GM12891 (cell line): ENCODE measurements at regions not wholly inside any gene's neighbourhood (a gene's known extent, or its start where the extent isn't known, plus 50 kb on each side); places are given as distances from the start of the nearest gene placed in this dataset.

Source experiments
- PAX5 ChIP-seq: IDR thresholded peaks from 2 replicates; pipeline ENCODE4 v1.6.1; 2011; ENCODE audit warnings: low read length, moderate library complexity, mild to moderate bottlenecking; ENCODE audit not compliant: insufficient read depth, severe bottlenecking
- POLR2A ChIP-seq: IDR thresholded peaks from 2 replicates; pipeline ENCODE4 v1.6.1; 2011; ENCODE audit warnings: low read depth, low read length, control low read depth
- POLR2AphosphoS5 ChIP-seq: IDR thresholded peaks from 2 replicates; pipeline ENCODE4 v1.6.1; 2011; ENCODE audit warnings: low read depth, low read length, control low read depth
- SPI1 ChIP-seq: IDR thresholded peaks from 2 replicates; pipeline ENCODE4 v1.6.1; 2011; ENCODE audit warnings: low read depth, low read length, control low read depth
- TAF1 ChIP-seq: IDR thresholded peaks from 2 replicates; pipeline ENCODE4 v1.6.1; 2011; ENCODE audit warnings: low read depth, low read length, control low read depth

DNA sequence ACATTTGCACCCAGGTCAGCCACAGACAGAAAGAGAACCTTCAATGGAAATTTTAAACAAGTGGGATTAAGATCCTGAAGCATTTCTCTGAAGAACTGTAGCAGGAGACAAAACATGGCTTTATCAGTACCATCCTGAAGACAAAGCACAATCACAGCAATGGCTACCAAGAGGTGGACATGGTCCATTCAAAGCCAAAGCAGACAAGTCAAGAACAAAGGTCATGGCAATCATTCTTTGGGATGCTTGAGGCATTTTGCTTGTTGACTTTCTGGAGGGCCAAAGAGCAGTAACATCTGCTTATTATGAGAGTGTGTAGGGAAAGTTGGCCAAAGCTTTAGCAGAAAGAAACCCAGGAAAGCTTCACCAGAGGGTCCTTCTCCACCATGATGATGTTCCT, 248.2 kb downstream of the TOX3 start:
- TF ChIP-seq POLR2AphosphoS5 (no peak), POLR2A (no peak), TAF1 (no peak), SPI1 (no peak), PAX5 (no peak)
